GM12873 (cell line): ENCODE measurements at regions not wholly inside any gene's neighbourhood (a gene's known extent, or its start where the extent isn't known, plus 50 kb on each side); places are given as distances from the start of the nearest gene placed in this dataset.

Source experiments
- TF ChIP-seq, protein P1 (sequence below): IDR thresholded peaks from 2 replicates; pipeline ENCODE4 v1.5.1; 2012; ENCODE audit warnings: low read depth, mild to moderate bottlenecking, moderate library complexity, low read length, control low read depth; ENCODE audit not compliant: insufficient read depth; ENCODE audit errors: missing control alignments

GRCh38 chr6:113115196-113115595 lies 741.9 kb upstream of the MARCKS start:
- TF ChIP-seq, protein P1, sequence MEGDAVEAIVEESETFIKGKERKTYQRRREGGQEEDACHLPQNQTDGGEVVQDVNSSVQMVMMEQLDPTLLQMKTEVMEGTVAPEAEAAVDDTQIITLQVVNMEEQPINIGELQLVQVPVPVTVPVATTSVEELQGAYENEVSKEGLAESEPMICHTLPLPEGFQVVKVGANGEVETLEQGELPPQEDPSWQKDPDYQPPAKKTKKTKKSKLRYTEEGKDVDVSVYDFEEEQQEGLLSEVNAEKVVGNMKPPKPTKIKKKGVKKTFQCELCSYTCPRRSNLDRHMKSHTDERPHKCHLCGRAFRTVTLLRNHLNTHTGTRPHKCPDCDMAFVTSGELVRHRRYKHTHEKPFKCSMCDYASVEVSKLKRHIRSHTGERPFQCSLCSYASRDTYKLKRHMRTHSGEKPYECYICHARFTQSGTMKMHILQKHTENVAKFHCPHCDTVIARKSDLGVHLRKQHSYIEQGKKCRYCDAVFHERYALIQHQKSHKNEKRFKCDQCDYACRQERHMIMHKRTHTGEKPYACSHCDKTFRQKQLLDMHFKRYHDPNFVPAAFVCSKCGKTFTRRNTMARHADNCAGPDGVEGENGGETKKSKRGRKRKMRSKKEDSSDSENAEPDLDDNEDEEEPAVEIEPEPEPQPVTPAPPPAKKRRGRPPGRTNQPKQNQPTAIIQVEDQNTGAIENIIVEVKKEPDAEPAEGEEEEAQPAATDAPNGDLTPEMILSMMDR: no peak

DNA sequence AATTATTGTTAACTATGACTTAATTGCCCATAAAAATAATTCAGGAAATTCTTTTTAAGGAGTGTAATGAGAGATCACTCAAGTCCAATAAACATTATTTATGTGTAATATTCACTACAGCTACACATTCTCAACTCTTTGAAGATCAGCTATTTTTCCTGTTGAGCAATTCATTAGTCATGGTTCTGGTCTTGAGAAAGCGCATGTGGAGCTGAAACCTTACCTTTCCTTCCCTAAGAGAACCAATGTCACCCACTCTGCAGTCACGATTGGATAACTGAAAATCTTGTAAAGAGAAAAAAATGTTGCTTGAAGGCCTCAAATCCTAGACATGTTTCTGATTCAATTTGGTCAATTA lies 736.9 kb upstream of the MARCKS start:
- TF ChIP-seq, protein P1: no peak

- TF ChIP-seq, protein P1: no peak
Measured at GRCh38 chr6:113120582-113121285, 736.4 kb upstream of the MARCKS start.

GRCh38 chr6:113121571-113121970 lies 735.6 kb upstream of the MARCKS start:
- TF ChIP-seq, protein P1: no peak

GRCh38 chr6:113122060-113122459 lies 735.1 kb upstream of the MARCKS start:
- TF ChIP-seq, protein P1: no peak

- TF ChIP-seq, protein P1: no peak
Measured at GRCh38 chr6:113125626-113126025, 731.5 kb upstream of the MARCKS start.

- TF ChIP-seq, protein P1: no peak
Measured at GRCh38 chr6:113127786-113128419, 729.2 kb upstream of the MARCKS start.
